Lung microvascular endothelial cell (primary cell): ENCODE measurements at regions not wholly inside any gene's neighbourhood (a gene's known extent, or its start where the extent isn't known, plus 50 kb on each side); places are given as distances from the start of the nearest gene placed in this dataset.
A peak's percentile ranks its signal among the peaks of the same experiment; 100 is the strongest.
"Not testable (repeated sequence)": the region's sequence is repeated elsewhere in the genome, so short reads cannot be mapped to it uniquely, and the experiment has no call there.

Source experiments
- DNase-seq, 2 donors: peaks; one replicate each; pipeline versions ENCODE4 v3.0.0 to v3.0.0-alpha.2; 2010; ENCODE audit warnings: low read depth in 2 of 2

GRCh38 chr10:108375691-108376090 is 1211.2 kb upstream of the SORCS1 start:
- no peak for DNase-seq

GRCh38 chr10:108374991-108375390 is 1210.5 kb upstream of the SORCS1 start:
- no peak for DNase-seq

- no peak for DNase-seq
Observed at GRCh38 chr10:108365541-108365940, 1201.0 kb upstream of the SORCS1 start.

GRCh38 chr10:108363576-108363975 is 1199.1 kb upstream of the SORCS1 start:
- DNase-seq, result no peak

GRCh38 chr10:108362961-108363360 is 1198.5 kb upstream of the SORCS1 start:
- no peak for DNase-seq

- DNase-seq, result no peak
Observed at GRCh38 chr10:108362296-108362695, 1197.8 kb upstream of the SORCS1 start.

- DNase-seq, result peak in 1 of 2 donors; percentile 5
Observed at GRCh38 chr10:108360187-108360586, 1195.7 kb upstream of the SORCS1 start.

GRCh38 chr10:108358912-108359311 is 1194.4 kb upstream of the SORCS1 start:
- peak; percentile 81 to 90 for DNase-seq

GRCh38 chr10:108352771-108353170 is 1188.3 kb upstream of the SORCS1 start:
- no peak for DNase-seq

- DNase-seq, result no peak
Observed at GRCh38 chr10:108348215-108348614, 1183.7 kb upstream of the SORCS1 start.

GRCh38 chr10:108346066-108346465 is 1181.6 kb upstream of the SORCS1 start:
- DNase-seq, result no peak

GRCh38 chr10:108338146-108338545 is 1173.6 kb upstream of the SORCS1 start:
- DNase-seq, result no peak

- DNase-seq, result no peak
Observed at GRCh38 chr10:108336836-108337235, 1172.3 kb upstream of the SORCS1 start.

- no peak for DNase-seq
Observed at GRCh38 chr10:108327706-108328105, 1163.2 kb upstream of the SORCS1 start.

GRCh38 chr10:108323274-108323798 is 1158.8 kb upstream of the SORCS1 start:
- no peak for DNase-seq

GRCh38 chr10:108319434-108320222 is 1155.1 kb upstream of the SORCS1 start:
- DNase-seq, result no peak

GRCh38 chr10:108315636-108316035 is 1151.1 kb upstream of the SORCS1 start:
- not testable (repeated sequence) for DNase-seq

GRCh38 chr10:108307925-108308312 is 1143.4 kb upstream of the SORCS1 start:
- DNase-seq, result no peak

- no peak for DNase-seq
Observed at GRCh38 chr10:108307250-108307924, 1142.9 kb upstream of the SORCS1 start.

- DNase-seq, result peak in 1 of 2 donors; percentile 4
Observed at GRCh38 chr10:108303149-108303548, 1138.6 kb upstream of the SORCS1 start.

GRCh38 chr10:108301002-108301401 is 1136.5 kb upstream of the SORCS1 start:
- DNase-seq, result no peak

- DNase-seq, result no peak
Observed at GRCh38 chr10:108290823-108291222, 1126.3 kb upstream of the SORCS1 start.
